HCT116 (cell line): ENCODE measurements at regions not wholly inside any gene's neighbourhood (a gene's known extent, or its start where the extent isn't known, plus 50 kb on each side); places are given as distances from the start of the nearest gene placed in this dataset.

Source experiments
- ATAC-seq: fragments of 200-7000 bp; cut with Tn5 transposase; 2 replicates; pipeline ENCODE4 v1.9.1; 2020; ENCODE audit warnings: mild to moderate bottlenecking, moderate library complexity
- BruUV-seq: library from RNA; stranded (reverse); fragments of 400-500 nt; replicated peaks from 2 replicates; lab custom pipeline; 2021; lab: Mats Ljungman, UMichigan
- CTCF ChIA-PET: fragments of 300-600 bp; sonication (Branson Sonifier 250); formaldehyde crosslinking; loops from one replicate; lab custom pipeline; 2021; ENCODE audit warnings: antibody characterized with exemption; lab: Charles Lee
- POLR2A ChIA-PET: fragments of 300-600, 350-600 bp; sonication (Branson Sonifier 250); formaldehyde crosslinking; loops from one replicate; lab custom pipeline; 2021; ENCODE audit warnings: antibody characterized with exemption; lab: Charles Lee
- RAD21 ChIA-PET, 2 experiments: fragments of 300-600 bp; sonication (Branson Sonifier 250); formaldehyde crosslinking; loops; one replicate each; lab custom pipeline; 2023; ENCODE audit warnings: low total read pairs in 2 of 2; ENCODE audit not compliant: uncharacterized antibody in 2 of 2, unreplicated experiment in 2 of 2, low non-redundant PET in 1 of 2; lab: Charles Lee
- DNase-seq: peaks from one replicate; pipeline ENCODE4 v3.0.0-alpha.2; 2010; ENCODE audit warnings: low read depth, low spot score
- H2AFZ ChIP-seq: fragments of 200-600 bp; shearing (Covaris generic), sonication (generic); 2 replicates; pipeline ENCODE4 v1.6.1; 2017; ENCODE audit warnings: low read depth, mixed run types, mixed read lengths, antibody characterized with exemption, low read length; ENCODE audit not compliant: poor library complexity, severe bottlenecking
- H3K27ac ChIP-seq: 2 replicates; pipeline ENCODE4 v1.5.1; 2012; ENCODE audit warnings: low read depth, low read length
- H3K27me3 ChIP-seq: fragments of 200-600 bp; sonication (generic); 2 replicates; pipeline ENCODE4 v1.6.1; 2016; ENCODE audit warnings: mixed run types, low read length, mixed read lengths; ENCODE audit not compliant: insufficient read depth
- H3K36me3 ChIP-seq, 2 experiments: fragments of 200-500 bp in 1 of 2; fragments of 200-600 bp in 1 of 2; sonication (Bioruptor generic) in 1 of 2; sonication (generic) in 1 of 2; 2 replicates each; pipeline versions ENCODE4 v1.5.1 to v1.6.1; 2014 to 2016; ENCODE audit warnings: low read length in 2 of 2, inconsistent platforms in 1 of 2, mixed read lengths in 1 of 2, mixed run types in 1 of 2; ENCODE audit not compliant: insufficient read depth in 2 of 2, control insufficient read depth in 1 of 2
- H3K4me1 ChIP-seq, 2 experiments: fragments of 200-600 bp in 1 of 2; sonication (generic) in 1 of 2; 2 replicates each; pipeline versions ENCODE4 v1.5.1 to v1.6.1; 2012 to 2017; ENCODE audit warnings: low read length in 2 of 2, inconsistent platforms in 1 of 2, mild to moderate bottlenecking in 1 of 2, mixed read lengths in 1 of 2, mixed run types in 1 of 2, moderate library complexity in 1 of 2; ENCODE audit not compliant: insufficient read depth in 2 of 2, control insufficient read depth in 1 of 2
- H3K4me2 ChIP-seq: fragments of 200-600 bp; sonication (generic); 2 replicates; pipeline ENCODE4 v1.6.1; 2017; ENCODE audit warnings: mixed run types, low read length, mixed read lengths
- H3K4me3 ChIP-seq, 2 experiments: fragments of 200-600 bp in 1 of 2; sonication (generic) in 1 of 2; replicated peaks in 1 of 2; 2 replicates each; pipeline ENCODE4 v1.5.1; 2011 to 2016; ENCODE audit warnings: low read length in 2 of 2, control low read depth in 1 of 2, low read depth in 1 of 2, mild to moderate bottlenecking in 1 of 2, mixed read lengths in 1 of 2, mixed run types in 1 of 2
- H3K79me2 ChIP-seq: fragments of 200-600 bp; sonication (generic); 2 replicates; pipeline ENCODE4 v1.6.1; 2017; ENCODE audit warnings: mild to moderate bottlenecking, mixed run types, low read length, moderate library complexity, mixed read lengths; ENCODE audit not compliant: insufficient read depth
- H3K9ac ChIP-seq: fragments of 200-600 bp; sonication (generic); 2 replicates; pipeline ENCODE4 v1.6.1; 2016; ENCODE audit warnings: low read length, mixed read lengths
- H3K9me2 ChIP-seq: fragments of 200-600 bp; sonication (generic), shearing (Covaris generic); 2 replicates; pipeline ENCODE4 v1.6.1; 2017; ENCODE audit warnings: mixed run types, mild to moderate bottlenecking, moderate library complexity; ENCODE audit not compliant: insufficient read depth
- H3K9me3 ChIP-seq, 2 experiments: fragments of 200-500 bp in 1 of 2; fragments of 200-600 bp in 1 of 2; sonication (Bioruptor generic) in 1 of 2; sonication (generic) in 1 of 2; 2 replicates each; pipeline ENCODE4 v1.6.1; 2014 to 2017; ENCODE audit warnings: low read length in 2 of 2, mixed read lengths in 2 of 2, inconsistent platforms in 1 of 2, low read depth in 1 of 2, mild to moderate bottlenecking in 1 of 2, mixed run types in 1 of 2, moderate library complexity in 1 of 2; ENCODE audit not compliant: control insufficient read depth in 1 of 2, insufficient read depth in 1 of 2
- H4K20me1 ChIP-seq: fragments of 200-600 bp; sonication (generic), shearing (Covaris generic); 2 replicates; pipeline ENCODE4 v1.6.1; 2017; ENCODE audit warnings: mixed run types, mild to moderate bottlenecking, moderate library complexity; ENCODE audit not compliant: insufficient read depth
- CEBPB ChIP-seq: IDR thresholded peaks from 2 replicates; pipeline ENCODE4 v1.6.1; 2012; ENCODE audit warnings: low read depth
- CTCF ChIP-seq, 3 experiments: fragments of 200-600 bp in 1 of 3; sonication (generic) in 1 of 3; IDR thresholded peaks in 2 of 3; conservative IDR thresholded peaks in 1 of 3; 2 replicates each; pipeline ENCODE4 v1.5.1; 2012 to 2017; ENCODE audit warnings: low read depth in 2 of 3, low read length in 2 of 3, antibody characterized with exemption in 1 of 3, borderline replicate concordance in 1 of 3, control low read depth in 1 of 3, mild to moderate bottlenecking in 1 of 3, mixed read lengths in 1 of 3, mixed run types in 1 of 3, moderate library complexity in 1 of 3; ENCODE audit not compliant: insufficient read depth in 1 of 3
- EZH2phosphoT487 ChIP-seq: fragments of 200-600 bp; IDR thresholded peaks from 2 replicates; pipeline ENCODE4 v1.6.1; 2018; ENCODE audit warnings: antibody characterized with exemption, borderline replicate concordance
- POLR2AphosphoS5 ChIP-seq: IDR thresholded peaks from 2 replicates; pipeline ENCODE4 v1.6.1; 2011; ENCODE audit warnings: mild to moderate bottlenecking, low read depth, low read length, moderate library complexity
- RAD21 ChIP-seq: IDR thresholded peaks from 2 replicates; pipeline ENCODE4 v1.6.1; 2012; ENCODE audit warnings: low read depth, mild to moderate bottlenecking
- SP1 ChIP-seq: IDR thresholded peaks from 2 replicates; pipeline ENCODE4 v1.6.1; 2012; ENCODE audit warnings: low read depth
- TCF7L2 ChIP-seq: IDR thresholded peaks from 2 replicates; pipeline ENCODE4 v1.7.0; 2011; ENCODE audit warnings: borderline replicate concordance, inconsistent platforms; ENCODE audit not compliant: insufficient read depth, insufficient read length; ENCODE audit errors: extremely low read depth
- intact Hi-C: fragments of 100-400 bp; cut with micrococcal nuclease; formaldehyde crosslinking; loops from 2 replicates; pipeline ENCODE4 v1.10.0; 2022

DNA sequence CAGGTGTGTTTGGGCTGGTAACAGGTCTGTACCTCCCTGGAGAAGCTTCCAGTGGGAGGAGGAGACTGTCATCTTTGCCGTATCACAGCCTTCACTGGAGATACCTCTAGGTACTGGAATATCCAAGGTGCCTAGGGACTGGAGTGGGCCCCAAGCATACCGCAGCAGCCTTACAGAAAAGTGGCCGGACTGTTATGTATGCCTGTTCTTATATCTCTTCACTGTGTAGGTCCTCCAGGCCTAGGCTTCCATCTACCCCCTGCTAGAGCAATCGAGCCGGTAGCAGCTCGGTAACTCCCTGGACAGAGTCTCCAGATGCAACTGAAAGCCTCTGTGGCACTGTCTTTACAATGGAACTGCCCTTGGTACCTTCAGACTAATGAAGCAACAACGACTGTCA lies 277.4 kb upstream of the GRIA3 start:
- CTCF ChIA-PET, result no interaction called here
- TF ChIP-seq SP1, result no peak
- no peak for TF ChIP-seq TCF7L2
- Histone ChIP-seq H4K20me1 (no peaks in the 10 kb centered on the region), H3K4me1 (no peaks in the 10 kb centered on the region), H3K4me2 (no peak overlapping the region), H3K27me3 (no peaks in the 10 kb centered on the region), H3K36me3 (no peaks in the 10 kb centered on the region), H2AFZ (no peak overlapping the region), H3K79me2 (no peaks in the 10 kb centered on the region), H3K9me3 (no peaks in the 10 kb centered on the region), H3K4me3 (no peak overlapping the region), H3K9ac (no peak overlapping the region), H3K9me2 (no peaks in the 10 kb centered on the region), H3K27ac (no peak overlapping the region)
- RAD21 ChIA-PET, result no interaction called here
- intact Hi-C loops, result no loop called here
- no peak for ATAC-seq
- no TSS peak for BruUV-seq
- POLR2A ChIA-PET, result no interaction called here
- no peak for DNase-seq

DNA sequence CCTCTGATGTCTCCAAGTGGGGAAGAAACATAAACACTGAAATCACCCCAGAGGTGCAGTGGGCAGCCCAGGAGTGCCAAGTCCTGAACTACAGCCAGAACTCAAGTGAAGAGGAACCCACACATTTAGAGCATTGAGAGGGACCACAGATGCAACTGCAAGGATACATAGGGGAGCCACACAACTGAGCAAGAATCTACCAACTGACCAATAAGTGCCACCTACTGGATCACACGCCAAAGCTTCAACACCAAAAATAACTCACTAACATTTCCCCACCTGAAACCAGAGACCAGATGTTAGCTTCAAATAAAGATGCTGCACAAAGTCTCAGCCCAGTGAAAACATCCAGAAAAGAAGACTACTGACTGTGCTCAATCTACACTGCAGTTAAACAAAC lies 276.7 kb upstream of the GRIA3 start:
- ATAC-seq, result no peak
- H3K9me2 ChIP-seq, result no peaks in the 10 kb centered on the region

More for the DNA sequence above, 276.7 kb upstream of the GRIA3 start:
- ChIA-PET RAD21 (no interaction called here), CTCF (no interaction called here), POLR2A (no interaction called here)
- Histone ChIP-seq H3K27me3 (no peaks in the 10 kb centered on the region), H3K4me1 (no peaks in the 10 kb centered on the region), H3K36me3 (no peaks in the 10 kb centered on the region), H3K27ac (no peak overlapping the region), H4K20me1 (no peaks in the 10 kb centered on the region), H2AFZ (no peak overlapping the region), H3K79me2 (no peaks in the 10 kb centered on the region), H3K9me3 (no peaks in the 10 kb centered on the region), H3K4me2 (no peak overlapping the region), H3K9ac (no peak overlapping the region), H3K4me3 (no peak overlapping the region)
- TF ChIP-seq RAD21, result no peak
- no peak for TF ChIP-seq EZH2phosphoT487
- no peak for TF ChIP-seq CTCF (IDR thresholded peaks at IDR 0.05 in 2 of 3, conservative IDR thresholded peaks at IDR 0.05 in 1 of 3; ENCODE audit: borderline replicate concordance in 1 of 3, insufficient read depth in 1 of 3, low read depth in 2 of 3, low read length in 2 of 3)
- no peak for TF ChIP-seq CEBPB
- TF ChIP-seq POLR2AphosphoS5, result no peak
- no TSS peak for BruUV-seq
- DNase-seq, result no peak
- intact Hi-C loops, result no loop called here
